T-helper 1 cell treated with Interleukin-12 subunit alpha and Interleukin-12 subunit beta and Interleukin-4 antibody, amounts not matched to agents 30 μg/mL and 1 μg/mL, for 36 hours (primary cell): ENCODE measurements at regions not wholly inside any gene's neighbourhood (a gene's known extent, or its start where the extent isn't known, plus 50 kb on each side); places are given as distances from the start of the nearest gene placed in this dataset.
"Not testable (repeated sequence)": the region's sequence is repeated elsewhere in the genome, so short reads cannot be mapped to it uniquely, and the experiment has no call there.

Source experiments
- H3K27ac Mint-ChIP-seq: one replicate; pipeline ENCODE4 v1.8.0; 2021; ENCODE audit warnings: mild to moderate bottlenecking, mixed read lengths
- H3K27me3 Mint-ChIP-seq: one replicate; pipeline ENCODE4 v1.8.0; 2021; ENCODE audit warnings: low read depth, mixed read lengths
- H3K36me3 Mint-ChIP-seq: one replicate; pipeline ENCODE4 v1.8.0; 2021; ENCODE audit warnings: low read depth, mixed read lengths
- H3K4me1 Mint-ChIP-seq: one replicate; pipeline ENCODE4 v1.8.0; 2021; ENCODE audit warnings: low read depth, mixed read lengths
- H3K4me3 Mint-ChIP-seq: one replicate; pipeline ENCODE4 v1.8.0; 2021; ENCODE audit warnings: mild to moderate bottlenecking, moderate library complexity, mixed read lengths
- H3K9me3 Mint-ChIP-seq: one replicate; pipeline ENCODE4 v1.8.0; 2021; ENCODE audit warnings: mixed read lengths

- Mint-ChIP-seq H3K9me3 (peaks cover 5% of the 10 kb centered on the region), H3K4me3 (no peak overlapping the region), H3K27me3 (no peaks in the 10 kb centered on the region), H3K4me1 (no peaks in the 10 kb centered on the region), H3K27ac (no peak overlapping the region), H3K36me3 (no peaks in the 10 kb centered on the region)
Observed at GRCh38 chr3:28615971-28616370, 267.3 kb upstream of the AZI2 start.

GRCh38 chr3:28617821-28618220 is 269.2 kb upstream of the AZI2 start:
- Mint-ChIP-seq H3K27ac (no peak overlapping the region), H3K9me3 (peaks cover 5% of the 10 kb centered on the region), H3K36me3 (no peaks in the 10 kb centered on the region), H3K27me3 (no peaks in the 10 kb centered on the region), H3K4me1 (no peaks in the 10 kb centered on the region), H3K4me3 (no peak overlapping the region)

GRCh38 chr3:28623106-28623505 is 274.5 kb upstream of the AZI2 start:
- peaks cover 5% of the 10 kb centered on the region for H3K9me3 Mint-ChIP-seq
- H3K4me3 Mint-ChIP-seq = no peak overlapping the region
- H3K36me3 Mint-ChIP-seq = no peaks in the 10 kb centered on the region
- no peaks in the 10 kb centered on the region for H3K4me1 Mint-ChIP-seq
- H3K27me3 Mint-ChIP-seq = no peaks in the 10 kb centered on the region
- H3K27ac Mint-ChIP-seq = no peak overlapping the region

GRCh38 chr3:28624084-28624483 is 275.5 kb upstream of the AZI2 start:
- H3K9me3 Mint-ChIP-seq = peaks cover 4% of the 10 kb centered on the region
- no peaks in the 10 kb centered on the region for H3K36me3 Mint-ChIP-seq
- no peak overlapping the region for H3K27ac Mint-ChIP-seq
- H3K4me3 Mint-ChIP-seq = no peak overlapping the region
- H3K27me3 Mint-ChIP-seq = no peaks in the 10 kb centered on the region
- H3K4me1 Mint-ChIP-seq = no peaks in the 10 kb centered on the region

GRCh38 chr3:28627843-28628242 is 279.2 kb upstream of the AZI2 start:
- not testable (repeated sequence) for H3K4me1 Mint-ChIP-seq, H3K4me3 Mint-ChIP-seq, H3K9me3 Mint-ChIP-seq, H3K27me3 Mint-ChIP-seq, H3K27ac Mint-ChIP-seq, H3K36me3 Mint-ChIP-seq

- Mint-ChIP-seq H3K27me3 (no peaks in the 10 kb centered on the region), H3K36me3 (no peaks in the 10 kb centered on the region), H3K9me3 (no peaks in the 10 kb centered on the region), H3K4me1 (no peaks in the 10 kb centered on the region), H3K4me3 (no peak overlapping the region), H3K27ac (no peak overlapping the region)
Observed at GRCh38 chr3:28634019-28634418, 285.4 kb upstream of the AZI2 start.

GRCh38 chr3:28637742-28638141 is 289.1 kb upstream of the AZI2 start:
- Mint-ChIP-seq H3K4me1 (no peaks in the 10 kb centered on the region), H3K9me3 (no peaks in the 10 kb centered on the region), H3K27me3 (no peaks in the 10 kb centered on the region), H3K36me3 (no peaks in the 10 kb centered on the region), H3K27ac (no peak overlapping the region), H3K4me3 (no peak overlapping the region)

GRCh38 chr3:28645149-28645548 is 296.5 kb upstream of the AZI2 start:
- H3K27ac Mint-ChIP-seq = no peak overlapping the region

GRCh38 chr3:28646435-28646834 is 297.8 kb upstream of the AZI2 start:
- Mint-ChIP-seq H3K4me1 (no peaks in the 10 kb centered on the region), H3K4me3 (no peak overlapping the region), H3K36me3 (no peaks in the 10 kb centered on the region), H3K9me3 (no peaks in the 10 kb centered on the region), H3K27me3 (peaks cover 6% of the 10 kb centered on the region), H3K27ac (no peak overlapping the region)

More at GRCh38 chr3:28645149-28645548, 296.5 kb upstream of the AZI2 start:
- no peaks in the 10 kb centered on the region for H3K4me1 Mint-ChIP-seq
- H3K36me3 Mint-ChIP-seq = no peaks in the 10 kb centered on the region
- no peaks in the 10 kb centered on the region for H3K9me3 Mint-ChIP-seq
- no peak overlapping the region for H3K4me3 Mint-ChIP-seq
- H3K27me3 Mint-ChIP-seq = peaks cover 6% of the 10 kb centered on the region

GRCh38 chr3:28649266-28649665 is 300.6 kb upstream of the AZI2 start:
- Mint-ChIP-seq H3K9me3 (no peaks in the 10 kb centered on the region), H3K27ac (no peak overlapping the region)

GRCh38 chr3:28651159-28651558 is 302.5 kb upstream of the AZI2 start:
- no peak overlapping the region for H3K27ac Mint-ChIP-seq
- H3K27me3 Mint-ChIP-seq = peaks cover 6% of the 10 kb centered on the region
- no peaks in the 10 kb centered on the region for H3K9me3 Mint-ChIP-seq
- no peaks in the 10 kb centered on the region for H3K4me1 Mint-ChIP-seq
- H3K4me3 Mint-ChIP-seq = no peak overlapping the region
- H3K36me3 Mint-ChIP-seq = no peaks in the 10 kb centered on the region

More at GRCh38 chr3:28649266-28649665, 300.6 kb upstream of the AZI2 start:
- no peaks in the 10 kb centered on the region for H3K4me1 Mint-ChIP-seq
- no peaks in the 10 kb centered on the region for H3K36me3 Mint-ChIP-seq
- H3K27me3 Mint-ChIP-seq = peaks cover 6% of the 10 kb centered on the region
- no peak overlapping the region for H3K4me3 Mint-ChIP-seq

GRCh38 chr3:28664123-28664522 is 315.5 kb upstream of the AZI2 start:
- H3K9me3 Mint-ChIP-seq = no peaks in the 10 kb centered on the region
- H3K27me3 Mint-ChIP-seq = no peaks in the 10 kb centered on the region
- no peak overlapping the region for H3K27ac Mint-ChIP-seq
- H3K4me3 Mint-ChIP-seq = no peak overlapping the region
- H3K36me3 Mint-ChIP-seq = no peaks in the 10 kb centered on the region
- peaks cover 5% of the 10 kb centered on the region for H3K4me1 Mint-ChIP-seq

GRCh38 chr3:28667646-28668621 is 319.3 kb upstream of the AZI2 start:
- Mint-ChIP-seq H3K4me1 (peaks cover 5% of the 10 kb centered on the region), H3K36me3 (no peaks in the 10 kb centered on the region), H3K4me3 (no peak overlapping the region), H3K27ac (peak overlapping the region; percentile 21), H3K27me3 (no peaks in the 10 kb centered on the region), H3K9me3 (no peaks in the 10 kb centered on the region)

- Mint-ChIP-seq H3K36me3 (no peaks in the 10 kb centered on the region), H3K4me3 (no peak overlapping the region), H3K4me1 (peaks cover 5% of the 10 kb centered on the region), H3K27ac (no peak overlapping the region), H3K27me3 (no peaks in the 10 kb centered on the region), H3K9me3 (no peaks in the 10 kb centered on the region)
Observed at GRCh38 chr3:28669870-28670269, 321.2 kb upstream of the AZI2 start.

- Mint-ChIP-seq H3K4me3 (no peak overlapping the region), H3K27me3 (no peaks in the 10 kb centered on the region), H3K4me1 (peaks cover 5% of the 10 kb centered on the region), H3K27ac (no peak overlapping the region), H3K36me3 (no peaks in the 10 kb centered on the region), H3K9me3 (no peaks in the 10 kb centered on the region)
Observed at GRCh38 chr3:28672406-28672805, 323.8 kb upstream of the AZI2 start.
